HCT116 (cell line): ENCODE measurements at regions not wholly inside any gene's neighbourhood (a gene's known extent, or its start where the extent isn't known, plus 50 kb on each side); places are given as distances from the start of the nearest gene placed in this dataset.

Source experiments
- ATAC-seq: fragments of 200-7000 bp; cut with Tn5 transposase; 2 replicates; pipeline ENCODE4 v1.9.1; 2020; ENCODE audit warnings: mild to moderate bottlenecking, moderate library complexity
- BruUV-seq: library from RNA; stranded (reverse); fragments of 400-500 nt; replicated peaks from 2 replicates; lab custom pipeline; 2021; lab: Mats Ljungman, UMichigan
- CTCF ChIA-PET: fragments of 300-600 bp; sonication (Branson Sonifier 250); formaldehyde crosslinking; loops from one replicate; lab custom pipeline; 2021; ENCODE audit warnings: antibody characterized with exemption; lab: Charles Lee
- POLR2A ChIA-PET: fragments of 300-600, 350-600 bp; sonication (Branson Sonifier 250); formaldehyde crosslinking; loops from one replicate; lab custom pipeline; 2021; ENCODE audit warnings: antibody characterized with exemption; lab: Charles Lee
- RAD21 ChIA-PET, 2 experiments: fragments of 300-600 bp; sonication (Branson Sonifier 250); formaldehyde crosslinking; loops; one replicate each; lab custom pipeline; 2023; ENCODE audit warnings: low total read pairs in 2 of 2; ENCODE audit not compliant: uncharacterized antibody in 2 of 2, unreplicated experiment in 2 of 2, low non-redundant PET in 1 of 2; lab: Charles Lee
- DNase-seq: peaks from one replicate; pipeline ENCODE4 v3.0.0-alpha.2; 2010; ENCODE audit warnings: low read depth, low spot score
- H2AFZ ChIP-seq: fragments of 200-600 bp; shearing (Covaris generic), sonication (generic); 2 replicates; pipeline ENCODE4 v1.6.1; 2017; ENCODE audit warnings: low read depth, mixed run types, mixed read lengths, antibody characterized with exemption, low read length; ENCODE audit not compliant: poor library complexity, severe bottlenecking
- H3K27ac ChIP-seq: 2 replicates; pipeline ENCODE4 v1.5.1; 2012; ENCODE audit warnings: low read depth, low read length
- H3K27me3 ChIP-seq: fragments of 200-600 bp; sonication (generic); 2 replicates; pipeline ENCODE4 v1.6.1; 2016; ENCODE audit warnings: mixed run types, low read length, mixed read lengths; ENCODE audit not compliant: insufficient read depth
- H3K36me3 ChIP-seq, 2 experiments: fragments of 200-500 bp in 1 of 2; fragments of 200-600 bp in 1 of 2; sonication (Bioruptor generic) in 1 of 2; sonication (generic) in 1 of 2; 2 replicates each; pipeline versions ENCODE4 v1.5.1 to v1.6.1; 2014 to 2016; ENCODE audit warnings: low read length in 2 of 2, inconsistent platforms in 1 of 2, mixed read lengths in 1 of 2, mixed run types in 1 of 2; ENCODE audit not compliant: insufficient read depth in 2 of 2, control insufficient read depth in 1 of 2
- H3K4me1 ChIP-seq, 2 experiments: fragments of 200-600 bp in 1 of 2; sonication (generic) in 1 of 2; 2 replicates each; pipeline versions ENCODE4 v1.5.1 to v1.6.1; 2012 to 2017; ENCODE audit warnings: low read length in 2 of 2, inconsistent platforms in 1 of 2, mild to moderate bottlenecking in 1 of 2, mixed read lengths in 1 of 2, mixed run types in 1 of 2, moderate library complexity in 1 of 2; ENCODE audit not compliant: insufficient read depth in 2 of 2, control insufficient read depth in 1 of 2
- H3K4me2 ChIP-seq: fragments of 200-600 bp; sonication (generic); 2 replicates; pipeline ENCODE4 v1.6.1; 2017; ENCODE audit warnings: mixed run types, low read length, mixed read lengths
- H3K4me3 ChIP-seq, 2 experiments: fragments of 200-600 bp in 1 of 2; sonication (generic) in 1 of 2; replicated peaks in 1 of 2; 2 replicates each; pipeline ENCODE4 v1.5.1; 2011 to 2016; ENCODE audit warnings: low read length in 2 of 2, control low read depth in 1 of 2, low read depth in 1 of 2, mild to moderate bottlenecking in 1 of 2, mixed read lengths in 1 of 2, mixed run types in 1 of 2
- H3K79me2 ChIP-seq: fragments of 200-600 bp; sonication (generic); 2 replicates; pipeline ENCODE4 v1.6.1; 2017; ENCODE audit warnings: mild to moderate bottlenecking, mixed run types, low read length, moderate library complexity, mixed read lengths; ENCODE audit not compliant: insufficient read depth
- H3K9ac ChIP-seq: fragments of 200-600 bp; sonication (generic); 2 replicates; pipeline ENCODE4 v1.6.1; 2016; ENCODE audit warnings: low read length, mixed read lengths
- H3K9me2 ChIP-seq: fragments of 200-600 bp; sonication (generic), shearing (Covaris generic); 2 replicates; pipeline ENCODE4 v1.6.1; 2017; ENCODE audit warnings: mixed run types, mild to moderate bottlenecking, moderate library complexity; ENCODE audit not compliant: insufficient read depth
- H3K9me3 ChIP-seq, 2 experiments: fragments of 200-500 bp in 1 of 2; fragments of 200-600 bp in 1 of 2; sonication (Bioruptor generic) in 1 of 2; sonication (generic) in 1 of 2; 2 replicates each; pipeline ENCODE4 v1.6.1; 2014 to 2017; ENCODE audit warnings: low read length in 2 of 2, mixed read lengths in 2 of 2, inconsistent platforms in 1 of 2, low read depth in 1 of 2, mild to moderate bottlenecking in 1 of 2, mixed run types in 1 of 2, moderate library complexity in 1 of 2; ENCODE audit not compliant: control insufficient read depth in 1 of 2, insufficient read depth in 1 of 2
- H4K20me1 ChIP-seq: fragments of 200-600 bp; sonication (generic), shearing (Covaris generic); 2 replicates; pipeline ENCODE4 v1.6.1; 2017; ENCODE audit warnings: mixed run types, mild to moderate bottlenecking, moderate library complexity; ENCODE audit not compliant: insufficient read depth
- ATF3 ChIP-seq: IDR thresholded peaks from 2 replicates; pipeline ENCODE4 v1.6.1; 2012
- CBX3 ChIP-seq: IDR thresholded peaks from 2 replicates; pipeline ENCODE4 v1.6.1; 2012; ENCODE audit warnings: low read depth
- CEBPB ChIP-seq: IDR thresholded peaks from 2 replicates; pipeline ENCODE4 v1.6.1; 2012; ENCODE audit warnings: low read depth
- EGR1 ChIP-seq: IDR thresholded peaks from 2 replicates; pipeline ENCODE4 v1.6.1; 2012; ENCODE audit warnings: low read depth
- ELF1 ChIP-seq: IDR thresholded peaks from 2 replicates; pipeline ENCODE4 v1.6.1; 2012; ENCODE audit warnings: low read depth, borderline replicate concordance
- EZH2 ChIP-seq: fragments of 200-600 bp; sonication (generic); IDR thresholded peaks from 2 replicates; pipeline ENCODE4 v1.6.1; 2017; ENCODE audit warnings: antibody characterized with exemption, mixed run types
- EZH2phosphoT487 ChIP-seq: fragments of 200-600 bp; IDR thresholded peaks from 2 replicates; pipeline ENCODE4 v1.6.1; 2018; ENCODE audit warnings: antibody characterized with exemption, borderline replicate concordance
- FOSL1 ChIP-seq: IDR thresholded peaks from 2 replicates; pipeline ENCODE4 v1.6.1; 2012; ENCODE audit warnings: low read depth
- MAX ChIP-seq: IDR thresholded peaks from 2 replicates; pipeline ENCODE4 v1.6.1; 2012
- POLR2AphosphoS5 ChIP-seq: IDR thresholded peaks from 2 replicates; pipeline ENCODE4 v1.6.1; 2011; ENCODE audit warnings: mild to moderate bottlenecking, low read depth, low read length, moderate library complexity
- RAD21 ChIP-seq: IDR thresholded peaks from 2 replicates; pipeline ENCODE4 v1.6.1; 2012; ENCODE audit warnings: low read depth, mild to moderate bottlenecking
- SIN3A ChIP-seq: IDR thresholded peaks from 2 replicates; pipeline ENCODE4 v1.6.1; 2012; ENCODE audit warnings: low read depth
- SP1 ChIP-seq: IDR thresholded peaks from 2 replicates; pipeline ENCODE4 v1.6.1; 2012; ENCODE audit warnings: low read depth
- SRF ChIP-seq: IDR thresholded peaks from 2 replicates; pipeline ENCODE4 v1.6.1; 2012; ENCODE audit warnings: low read depth
- TCF7L2 ChIP-seq: IDR thresholded peaks from 2 replicates; pipeline ENCODE4 v1.7.0; 2011; ENCODE audit warnings: borderline replicate concordance, inconsistent platforms; ENCODE audit not compliant: insufficient read depth, insufficient read length; ENCODE audit errors: extremely low read depth
- ZBTB33 ChIP-seq: IDR thresholded peaks from 2 replicates; pipeline ENCODE4 v1.6.1; 2011; ENCODE audit warnings: mild to moderate bottlenecking, low read length, moderate library complexity; ENCODE audit not compliant: insufficient replicate concordance; ENCODE audit errors: extremely low read depth
- ZFX ChIP-seq: fragments of 450-650 bp; IDR thresholded peaks from 2 replicates; pipeline ENCODE4 v1.6.1; 2017
- ZNF274 ChIP-seq: fragments of 200-500 bp; sonication (Bioruptor generic); IDR thresholded peaks from 2 replicates; pipeline ENCODE4 v1.6.1; 2014; ENCODE audit warnings: mild to moderate bottlenecking, low read depth, low read length, inconsistent platforms
- intact Hi-C: fragments of 100-400 bp; cut with micrococcal nuclease; formaldehyde crosslinking; loops from 2 replicates; pipeline ENCODE4 v1.10.0; 2022

- RAD21 ChIA-PET: no interaction called here
- CTCF ChIA-PET: no interaction called here
- no TSS peak for BruUV-seq
These were observed 119.2 kb upstream of the RAB3GAP2 start for GRCh38 chr1:220391491-220391890.

More at GRCh38 chr1:220391491-220391890, 119.2 kb upstream of the RAB3GAP2 start:
- Histone ChIP-seq H3K36me3 (no peaks in the 10 kb centered on the region), H2AFZ (no peak overlapping the region), H3K4me2 (no peak overlapping the region), H3K9me3 (no peaks in the 10 kb centered on the region), H3K27me3 (no peaks in the 10 kb centered on the region), H3K79me2 (no peaks in the 10 kb centered on the region), H3K27ac (no peak overlapping the region), H3K4me1 (peaks cover 4 to 7% of the 10 kb centered on the region in 2 experiments; a peak in 3 of 4 replicates), H3K9me2 (no peaks in the 10 kb centered on the region), H4K20me1 (no peaks in the 10 kb centered on the region), H3K9ac (no peak overlapping the region), H3K4me3 (no peak overlapping the region)
- intact Hi-C loops: no loop called here
- no peak for DNase-seq
- POLR2A ChIA-PET: no interaction called here
- TF ChIP-seq EGR1: no peak
- no peak for TF ChIP-seq SIN3A
- TF ChIP-seq ELF1: no peak
- no peak for TF ChIP-seq CEBPB
- TF ChIP-seq FOSL1: no peak
- no peak for TF ChIP-seq RAD21
- TF ChIP-seq EZH2phosphoT487: no peak
- no peak for TF ChIP-seq ZBTB33
- no peak for TF ChIP-seq SP1
- TF ChIP-seq ATF3: no peak
- no peak for TF ChIP-seq MAX
- no peak for TF ChIP-seq ZNF274
- no peak for TF ChIP-seq EZH2
- no peak for TF ChIP-seq ZFX
- TF ChIP-seq POLR2AphosphoS5: no peak
- no peak for TF ChIP-seq TCF7L2
- no peak for TF ChIP-seq SRF
- no peak for TF ChIP-seq CBX3
- ATAC-seq: no peak
